K562 (cell line): ENCODE measurements at regions not wholly inside any gene's neighbourhood (a gene's known extent, or its start where the extent isn't known, plus 50 kb on each side); places are given as distances from the start of the nearest gene placed in this dataset.

Experiments used
- ATAC-seq: fragments of 200-7000 bp; cut with Tn5 transposase; 3 replicates; pipeline ENCODE4 v1.9.1; 2020; ENCODE audit warnings: moderate library complexity
- BruUV-seq: library from RNA; stranded (reverse); fragments of 400-500 nt; replicated peaks from 2 replicates; lab custom pipeline; 2021; lab: Mats Ljungman, UMichigan
- CTCF ChIA-PET: fragments of 300-600 bp; formaldehyde crosslinking; extraction: SDS; loops from one replicate; lab custom pipeline; 2021; ENCODE audit warnings: low intra/inter-chr PET ratio; lab: Yijun Ruan, JAX
- POLR2A ChIA-PET: fragments of 300-600, 350-650 bp; sonication (Branson Sonifier 250); formaldehyde crosslinking; extraction: SDS; loops from one replicate; lab custom pipeline; 2021; ENCODE audit warnings: antibody characterized with exemption, inconsistent platforms; lab: Yijun Ruan, JAX
- DNase-seq, 4 experiments: peaks; one replicate each; pipeline versions ENCODE4 v3.0.0 to v3.0.0-alpha.2; 2011 to 2018; ENCODE audit warnings: low spot score in 3 of 4, mixed read lengths in 3 of 4; ENCODE audit errors: extremely low read depth in 1 of 4
- FAIRE-seq: peaks from 2 replicates; lab custom pipeline; 2011; peaks lifted over from hg19 to GRCh38; lab: Jason Lieb, UNC
- H2AFZ ChIP-seq: 2 replicates; pipeline ENCODE4 v1.6.0; 2011; ENCODE audit warnings: low read depth, low read length, control low read depth, inconsistent platforms
- H3K27ac ChIP-seq: fragments of 200-600 bp; 3 replicates; pipeline ENCODE4 v1.8.0; 2011; ENCODE audit warnings: low read depth, mild to moderate bottlenecking, control low read depth, inconsistent platforms, low read length, moderate library complexity, mixed read lengths; ENCODE audit errors: extremely low read depth
- H3K27me3 ChIP-seq, 2 experiments: fragments of 300-600 bp in 1 of 2; 2 replicates in 1 of 2; 3 replicates in 1 of 2; pipeline versions ENCODE4 v1.6.0 to v1.8.0; 2011; ENCODE audit warnings: inconsistent platforms in 2 of 2, low read length in 2 of 2, mild to moderate bottlenecking in 1 of 2, mixed read lengths in 1 of 2, moderate library complexity in 1 of 2; ENCODE audit not compliant: control insufficient read depth in 2 of 2, insufficient read depth in 2 of 2
- H3K36me3 ChIP-seq: fragments of 300-600 bp; 3 replicates; pipeline ENCODE4 v1.8.0; 2011; ENCODE audit warnings: mild to moderate bottlenecking, low read length, inconsistent platforms; ENCODE audit not compliant: control insufficient read depth, insufficient read depth
- H3K4me1 ChIP-seq, 2 experiments: fragments of 200-600 bp in 1 of 2; replicated peaks in 1 of 2; 2 replicates in 1 of 2; 3 replicates in 1 of 2; pipeline versions ENCODE4 v1.5.1 to v1.8.0; 2011; ENCODE audit warnings: inconsistent platforms in 2 of 2, low read length in 2 of 2, mild to moderate bottlenecking in 1 of 2, mixed read lengths in 1 of 2, moderate library complexity in 1 of 2; ENCODE audit not compliant: control insufficient read depth in 2 of 2, insufficient read depth in 2 of 2
- H3K4me2 ChIP-seq: 2 replicates; pipeline ENCODE4 v1.6.1; 2011; ENCODE audit warnings: low read length, control low read depth, inconsistent platforms, mixed read lengths; ENCODE audit not compliant: insufficient read depth
- H3K4me3 ChIP-seq: fragments of 200-600 bp; sonication (generic), shearing (Covaris generic); 2 replicates; pipeline ENCODE4 v1.5.1; 2016; ENCODE audit warnings: control low read depth, inconsistent platforms
- H3K79me2 ChIP-seq: fragments of 200-600 bp; 3 replicates; pipeline ENCODE4 v1.8.0; 2011; ENCODE audit warnings: low read length, inconsistent platforms; ENCODE audit not compliant: control insufficient read depth, insufficient read depth
- H3K9ac ChIP-seq, 2 experiments: 2 replicates each; pipeline versions ENCODE4 v1.6.0 to v1.6.1; 2011; ENCODE audit warnings: low read depth in 2 of 2, low read length in 2 of 2, control low read depth in 1 of 2, inconsistent platforms in 1 of 2, mild to moderate bottlenecking in 1 of 2, mixed read lengths in 1 of 2; ENCODE audit not compliant: insufficient read depth in 1 of 2
- H3K9me1 ChIP-seq: one replicate; pipeline ENCODE4 v1.6.0; 2011; ENCODE audit warnings: inconsistent platforms, mild to moderate bottlenecking, low read length, moderate library complexity; ENCODE audit not compliant: control insufficient read depth, insufficient read depth
- H3K9me3 ChIP-seq: replicated peaks from 2 replicates; pipeline ENCODE4 v1.5.1; 2011; ENCODE audit warnings: low read depth, low read length, inconsistent platforms; ENCODE audit not compliant: control insufficient read depth, insufficient read depth
- H4K20me1 ChIP-seq: replicated peaks from 2 replicates; pipeline ENCODE4 v1.6.1; 2011; ENCODE audit warnings: low read length, inconsistent platforms, mixed read lengths; ENCODE audit not compliant: control insufficient read depth, insufficient read depth
- HMG20B ChIP-seq: fragments of 250-450 bp; sonication (Bioruptor Pico); IDR thresholded peaks from 2 replicates; pipeline ENCODE4 v1.5.0; 2021; ENCODE audit warnings: mild to moderate bottlenecking
- MEIS2 ChIP-seq: fragments of 450-650 bp; IDR thresholded peaks from 2 replicates; pipeline ENCODE4 v1.6.1; 2014; ENCODE audit warnings: mild to moderate bottlenecking; ENCODE audit not compliant: partially characterized antibody
- POLR2H ChIP-seq: IDR thresholded peaks from 2 replicates; pipeline ENCODE4 v1.6.1; 2016; ENCODE audit warnings: missing genetic modification characterization, low read depth, mild to moderate bottlenecking, control low read depth, missing compliant biosample characterization, moderate library complexity
- PPARD ChIP-seq: fragments of 250-450 bp; sonication (Bioruptor Pico); IDR thresholded peaks from 2 replicates; pipeline ENCODE4 v1.8.0; 2022; ENCODE audit warnings: inconsistent platforms, mild to moderate bottlenecking, moderate library complexity
- RAD21 ChIP-seq, 2 experiments: fragments of 250-450 bp in 1 of 2; fragments of 450-650 bp in 1 of 2; sonication (Bioruptor Pico) in 1 of 2; formaldehyde crosslinking in 1 of 2; IDR thresholded peaks in 1 of 2; conservative IDR thresholded peaks in 1 of 2; 2 replicates each; pipeline versions ENCODE4 v1.4.0 to v1.8.0; 2020 to 2022; ENCODE audit warnings: mild to moderate bottlenecking in 2 of 2, moderate library complexity in 1 of 2
- XRCC3 ChIP-seq: fragments of 450-650 bp; IDR thresholded peaks from 2 replicates; pipeline ENCODE4 v1.6.1; 2017; ENCODE audit warnings: mild to moderate bottlenecking, moderate library complexity
- ZBTB9 ChIP-seq: fragments of 450-650 bp; formaldehyde crosslinking; IDR thresholded peaks from 2 replicates; pipeline ENCODE4 v1.4.0; 2020; ENCODE audit warnings: mild to moderate bottlenecking, moderate library complexity
- ZNF121 ChIP-seq: sonication (generic); formaldehyde crosslinking; conservative IDR thresholded peaks from 2 replicates; pipeline ENCODE4 v1.8.0; 2022; ENCODE audit warnings: missing genetic modification reagents
- ZNF263 ChIP-seq: sonication (generic); formaldehyde crosslinking; IDR thresholded peaks from 2 replicates; pipeline ENCODE4 v1.8.0; 2022; ENCODE audit warnings: mild to moderate bottlenecking, missing genetic modification reagents, borderline replicate concordance
- WGBS: fragments of 100-300 bp; shearing (Covaris generic); methylation state at CpG from one replicate; pipeline ENCODE4 v1.1.6; 2016; ENCODE audit warnings: low coverage, mixed read lengths; ENCODE audit not compliant: insufficient coverage; ENCODE audit errors: missing lambda C conversion rate; 5-methylcytosine and 5-hydroxymethylcytosine counted together
- in situ Hi-C: fragments of 300-500 bp; cut with MboI; formaldehyde crosslinking; loops from 4 replicates; pipeline ENCODE4 v1.15.0; 2018; ENCODE audit warnings: inconsistent platforms, mixed read lengths
- intact Hi-C: fragments of 100-400 bp; cut with micrococcal nuclease; formaldehyde crosslinking; loops from 2 replicates; pipeline ENCODE4 v1.14.2; 2022
- TF ChIP-seq, protein P1 (sequence below): fragments of 200-800 bp; sonication (Bioruptor generic); IDR thresholded peaks from 2 replicates; pipeline ENCODE4 v1.6.1; 2017; ENCODE audit warnings: missing genetic modification characterization, missing compliant biosample characterization

- H3K79me2 ChIP-seq, result no peaks in the 10 kb centered on the region
- H3K27me3 ChIP-seq, result peaks cover 11 to 52% of the 10 kb centered on the region in 2 experiments
- TF ChIP-seq ZNF121 (CRISPR knock-in tag) (peak; percentile 67), POLR2H (no peak)
- TF ChIP-seq, all 486 proteins: peak for 1
- no peak overlapping the region for H3K27ac ChIP-seq
- H3K4me1 ChIP-seq, result no peaks in the 10 kb centered on the region
- no TSS peak for BruUV-seq
- H3K9me1 ChIP-seq, result no peaks in the 10 kb centered on the region
- H3K9me3 ChIP-seq, result no peaks in the 10 kb centered on the region
- intact Hi-C loops (no loop called here), in situ Hi-C loops (no loop called here)
- H3K9ac ChIP-seq, result no peak overlapping the region
- no peak overlapping the region for H3K4me2 ChIP-seq
- no peaks in the 10 kb centered on the region for H4K20me1 ChIP-seq
- ChIA-PET CTCF (no interaction called here), POLR2A (interaction anchor here (0.6 to 1.1 kb wide), 2 partner anchors 27 to 140 kb away, joined by 3 to 7 read pairs; no protein-coding TSS in a partner anchor)
- ATAC-seq, result no peak
- H2AFZ ChIP-seq, result no peak overlapping the region
- 1% methylated on average over 6 of the region's 6 CpGs for WGBS
- no peak for DNase-seq
- H3K36me3 ChIP-seq, result no peaks in the 10 kb centered on the region
- FAIRE-seq, result no peak
- no peak overlapping the region for H3K4me3 ChIP-seq
Measured at GRCh38 chr20:33908868-33909267, 84.8 kb upstream of the RALY start.

GRCh38 chr20:33909331-33909921 is 84.3 kb upstream of the RALY start:
- in situ Hi-C loops, result no loop called here
- TF ChIP-seq HMG20B (CRISPR knock-in tag) (no peak), RAD21 (CRISPR knock-in tag; conservative IDR thresholded peaks at IDR 0.05 in 1 of 2, IDR thresholded peaks at IDR 0.05 in 1 of 2) (no peak), ZBTB9 (CRISPR knock-in tag) (no peak), MEIS2 (no peak), ZNF263 (no peak), XRCC3 (no peak), PPARD (CRISPR knock-in tag) (no peak)
- TF ChIP-seq, protein P1, sequence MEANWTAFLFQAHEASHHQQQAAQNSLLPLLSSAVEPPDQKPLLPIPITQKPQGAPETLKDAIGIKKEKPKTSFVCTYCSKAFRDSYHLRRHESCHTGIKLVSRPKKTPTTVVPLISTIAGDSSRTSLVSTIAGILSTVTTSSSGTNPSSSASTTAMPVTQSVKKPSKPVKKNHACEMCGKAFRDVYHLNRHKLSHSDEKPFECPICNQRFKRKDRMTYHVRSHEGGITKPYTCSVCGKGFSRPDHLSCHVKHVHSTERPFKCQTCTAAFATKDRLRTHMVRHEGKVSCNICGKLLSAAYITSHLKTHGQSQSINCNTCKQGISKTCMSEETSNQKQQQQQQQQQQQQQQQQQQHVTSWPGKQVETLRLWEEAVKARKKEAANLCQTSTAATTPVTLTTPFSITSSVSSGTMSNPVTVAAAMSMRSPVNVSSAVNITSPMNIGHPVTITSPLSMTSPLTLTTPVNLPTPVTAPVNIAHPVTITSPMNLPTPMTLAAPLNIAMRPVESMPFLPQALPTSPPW, result 0 out of 2 replicates have a peak, but pooled peaks have one; percentile 4

More at GRCh38 chr20:33909331-33909921, 84.3 kb upstream of the RALY start:
- DNase-seq (no peak), FAIRE-seq (no peak), ATAC-seq (no peak)
- no peaks in the 10 kb centered on the region for H3K4me1 ChIP-seq
- intact Hi-C loops, result no loop called here
- BruUV-seq, result no TSS peak
- 2% methylated on average over 6 of the region's 6 CpGs for WGBS
- CTCF ChIA-PET, result no interaction called here
- no peaks in the 10 kb centered on the region for H3K9me1 ChIP-seq
- no peak overlapping the region for H2AFZ ChIP-seq
- H3K79me2 ChIP-seq, result no peaks in the 10 kb centered on the region
- no peak overlapping the region for H3K27ac ChIP-seq
- H3K27me3 ChIP-seq, result peaks cover 14 to 57% of the 10 kb centered on the region in 2 experiments
- H3K4me2 ChIP-seq, result no peak overlapping the region
- POLR2A ChIA-PET, result interaction anchor here (0.6 kb wide), 1 partner anchor 140 kb away, joined by 3 read pairs; no protein-coding TSS in a partner anchor
- no peaks in the 10 kb centered on the region for H3K9me3 ChIP-seq
- H4K20me1 ChIP-seq, result no peaks in the 10 kb centered on the region
- no peaks in the 10 kb centered on the region for H3K36me3 ChIP-seq
- no peak overlapping the region for H3K4me3 ChIP-seq
- H3K9ac ChIP-seq, result no peak overlapping the region
